ENCODE measurements at regions not wholly inside any gene's neighbourhood (a gene's known extent, or its start where the extent isn't known, plus 50 kb on each side); places are given as distances from the start of the nearest gene placed in this dataset.

GRCh38 chr1:11421443-11421842 lies 57.5 kb upstream of the DISP3 start:
- no peak overlapping the region for H3K4me3 ChIP-seq (ENCODE audit: low read length)
- no peaks in the 10 kb centered on the region for H3K79me2 ChIP-seq (ENCODE audit: control insufficient read depth, low read length)
- H3K27me3 ChIP-seq (ENCODE audit: control insufficient read depth, low read length), result no peaks in the 10 kb centered on the region
- H3K36me3 ChIP-seq (ENCODE audit: control insufficient read depth, low read length), result no peaks in the 10 kb centered on the region
- no peaks in the 10 kb centered on the region for H3K9me3 ChIP-seq (ENCODE audit: control insufficient read depth, insufficient read depth, low read length)
- H3K4me1 ChIP-seq (ENCODE audit: control insufficient read depth, low read length), result no peaks in the 10 kb centered on the region
- TF ChIP-seq EZH2phosphoT487 (IDR thresholded peaks at IDR 0.05; ENCODE audit: borderline replicate concordance, low read length), result no peak
- TF ChIP-seq CTCF (IDR thresholded peaks at IDR 0.05; ENCODE audit: low read depth, low read length, poor library complexity, severe bottlenecking), result no peak
- no peak overlapping the region for H3K4me2 ChIP-seq (ENCODE audit: low read length)
- H3K9me2 ChIP-seq (replicated peaks; ENCODE audit: control insufficient read depth, low read length), result no peaks in the 10 kb centered on the region
- no peaks in the 10 kb centered on the region for H3F3A ChIP-seq (ENCODE audit: control insufficient read depth, insufficient read depth)
- no peaks in the 10 kb centered on the region for H4K20me1 ChIP-seq (ENCODE audit: control insufficient read depth, insufficient read depth, low read depth, low read length)
- no peak overlapping the region for H3K27ac ChIP-seq (ENCODE audit: low read depth, low read length)

GRCh38 chr1:11422686-11423085 lies 56.3 kb upstream of the DISP3 start:
- H3K36me3 ChIP-seq (ENCODE audit: control insufficient read depth, low read length), result no peaks in the 10 kb centered on the region
- H3K4me2 ChIP-seq (ENCODE audit: low read length), result no peak overlapping the region
- no peak overlapping the region for H3K27ac ChIP-seq (ENCODE audit: low read depth, low read length)
- TF ChIP-seq CTCF (IDR thresholded peaks at IDR 0.05; ENCODE audit: low read depth, low read length, poor library complexity, severe bottlenecking), result no peak
- no peak for TF ChIP-seq EZH2phosphoT487 (IDR thresholded peaks at IDR 0.05; ENCODE audit: borderline replicate concordance, low read length)
- no peaks in the 10 kb centered on the region for H3F3A ChIP-seq (ENCODE audit: control insufficient read depth, insufficient read depth)
- H3K79me2 ChIP-seq (ENCODE audit: control insufficient read depth, low read length), result no peaks in the 10 kb centered on the region
- peaks cover 5% of the 10 kb centered on the region for H3K4me1 ChIP-seq (ENCODE audit: control insufficient read depth, low read length)
- no peaks in the 10 kb centered on the region for H4K20me1 ChIP-seq (ENCODE audit: control insufficient read depth, insufficient read depth, low read depth, low read length)
- H3K9me3 ChIP-seq (ENCODE audit: control insufficient read depth, insufficient read depth, low read length), result no peaks in the 10 kb centered on the region
- no peak overlapping the region for H3K4me3 ChIP-seq (ENCODE audit: low read length)
- H3K27me3 ChIP-seq (ENCODE audit: control insufficient read depth, low read length), result no peaks in the 10 kb centered on the region
- H3K9me2 ChIP-seq (replicated peaks; ENCODE audit: control insufficient read depth, low read length), result no peaks in the 10 kb centered on the region

GRCh38 chr1:11426617-11427016 lies 52.3 kb upstream of the DISP3 start:
- Histone ChIP-seq H3K79me2 (ENCODE audit: control insufficient read depth, low read length) (no peaks in the 10 kb centered on the region), H3K36me3 (ENCODE audit: control insufficient read depth, low read length) (no peaks in the 10 kb centered on the region), H4K20me1 (ENCODE audit: control insufficient read depth, insufficient read depth, low read depth, low read length) (no peaks in the 10 kb centered on the region), H3K4me3 (ENCODE audit: low read length) (no peak overlapping the region), H3F3A (ENCODE audit: control insufficient read depth, insufficient read depth) (no peaks in the 10 kb centered on the region), H3K9me3 (ENCODE audit: control insufficient read depth, insufficient read depth, low read length) (no peaks in the 10 kb centered on the region), H3K27me3 (ENCODE audit: control insufficient read depth, low read length) (no peaks in the 10 kb centered on the region), H3K9me2 (replicated peaks; ENCODE audit: control insufficient read depth, low read length) (no peaks in the 10 kb centered on the region), H3K4me1 (ENCODE audit: control insufficient read depth, low read length) (peaks cover 5% of the 10 kb centered on the region), H3K27ac (ENCODE audit: low read depth, low read length) (no peak overlapping the region), H3K4me2 (ENCODE audit: low read length) (no peak overlapping the region)
- TF ChIP-seq CTCF (IDR thresholded peaks at IDR 0.05; ENCODE audit: low read depth, low read length, poor library complexity, severe bottlenecking), result no peak
- no peak for TF ChIP-seq EZH2phosphoT487 (IDR thresholded peaks at IDR 0.05; ENCODE audit: borderline replicate concordance, low read length)

- no peak overlapping the region for H3K27ac ChIP-seq (ENCODE audit: low read depth, low read length)
- TF ChIP-seq CTCF (IDR thresholded peaks at IDR 0.05; ENCODE audit: low read depth, low read length, poor library complexity, severe bottlenecking) (no peak), EZH2phosphoT487 (IDR thresholded peaks at IDR 0.05; ENCODE audit: borderline replicate concordance, low read length) (no peak)
These were observed 50.2 kb upstream of the DISP3 start for GRCh38 chr1:11428789-11429188.

More at GRCh38 chr1:11428789-11429188, 50.2 kb upstream of the DISP3 start:
- Histone ChIP-seq H3F3A (ENCODE audit: control insufficient read depth, insufficient read depth) (no peaks in the 10 kb centered on the region), H3K36me3 (ENCODE audit: control insufficient read depth, low read length) (no peaks in the 10 kb centered on the region), H3K4me3 (ENCODE audit: low read length) (no peak overlapping the region), H3K9me2 (replicated peaks; ENCODE audit: control insufficient read depth, low read length) (no peaks in the 10 kb centered on the region), H3K4me1 (ENCODE audit: control insufficient read depth, low read length) (peaks cover 5% of the 10 kb centered on the region), H3K27me3 (ENCODE audit: control insufficient read depth, low read length) (no peaks in the 10 kb centered on the region), H3K4me2 (ENCODE audit: low read length) (no peak overlapping the region), H3K9me3 (ENCODE audit: control insufficient read depth, insufficient read depth, low read length) (no peaks in the 10 kb centered on the region), H4K20me1 (ENCODE audit: control insufficient read depth, insufficient read depth, low read depth, low read length) (no peaks in the 10 kb centered on the region), H3K79me2 (ENCODE audit: control insufficient read depth, low read length) (no peaks in the 10 kb centered on the region)

Data from DOHH2 (cell line).